ENCODE measurements at regions not wholly inside any gene's neighbourhood (a gene's known extent, or its start where the extent isn't known, plus 50 kb on each side); places are given as distances from the start of the nearest gene placed in this dataset.

- TF ChIP-seq CTCF (IDR thresholded peaks at IDR 0.05), result no peak
- no peak for TF ChIP-seq EZH2 (IDR thresholded peaks at IDR 0.05; ENCODE audit: borderline replicate concordance, insufficient read depth, low read depth, low read length, poor library complexity, severe bottlenecking)
- CTCF ChIA-PET, result no interaction called here
Measured at GRCh38 chr2:125901278-125901677, 754.7 kb upstream of the GYPC start.

GRCh38 chr2:125925891-125926546, 729.9 kb upstream of the GYPC start:
- Histone ChIP-seq H3K4me2 (replicated peaks; ENCODE audit: low read depth, low read length, poor library complexity, severe bottlenecking) (no peak overlapping the region), H3K27me3 (replicated peaks in 1 of 4; ENCODE audit: control extremely low read depth in 1 of 4, control insufficient read depth in 3 of 4, insufficient read depth in 4 of 4, low read length in 3 of 4) (no peaks in the 10 kb centered on the region), H4K20me1 (ENCODE audit: control insufficient read depth, insufficient read depth, low read length, poor library complexity, severe bottlenecking) (no peaks in the 10 kb centered on the region), H3K4me1 (ENCODE audit: control insufficient read depth in 2 of 2, insufficient read depth in 2 of 2, low read length in 2 of 2) (no peaks in the 10 kb centered on the region), H3K36me3 (replicated peaks in 1 of 2; ENCODE audit: control extremely low read depth in 1 of 2, control insufficient read depth in 1 of 2, extremely low read depth in 1 of 2, insufficient read depth in 2 of 2, low read length in 1 of 2) (no peaks in the 10 kb centered on the region), H3K79me2 (ENCODE audit: control insufficient read depth, insufficient read depth, low read length) (no peaks in the 10 kb centered on the region), H3K27ac (ENCODE audit: low read length in 2 of 2) (no peak overlapping the region), H2AFZ (ENCODE audit: insufficient read depth, low read depth, low read length, poor library complexity, severe bottlenecking) (no peak overlapping the region), H3K9me3 (ENCODE audit: control extremely low read depth in 1 of 3, control insufficient read depth in 2 of 3, insufficient read depth in 1 of 3, low read length in 2 of 3) (no peaks in the 10 kb centered on the region), H3K4me3 (ENCODE audit: control extremely low read depth in 1 of 5, extremely low read depth in 1 of 5, insufficient read depth in 1 of 5, low read depth in 2 of 5, low read length in 4 of 5) (no peak overlapping the region), H3K9ac (ENCODE audit: low read length) (no peak overlapping the region)
- peaks cover 2% of the 10 kb centered on the region for H3K9me3 Mint-ChIP-seq (ENCODE audit: insufficient read depth)
- no peak for ATAC-seq (ENCODE audit: low read depth)
- no peak overlapping the region for H3K27ac Mint-ChIP-seq
- intact Hi-C loops (cut with micrococcal nuclease), result no loop called here
- TF ChIP-seq CTCF (IDR thresholded peaks at IDR 0.05), result no peak
- H3K4me1 Mint-ChIP-seq, result no peaks in the 10 kb centered on the region
- H3K4me3 Mint-ChIP-seq, result no peak overlapping the region
- DNase-seq, result no peak
- 83% methylated on average over 5 of the region's 7 CpGs for whole genome bisulfite sequencing (ENCODE audit: insufficient coverage)
- CTCF ChIA-PET, result no interaction called here
- H3K27me3 Mint-ChIP-seq, result no peaks in the 10 kb centered on the region
- POLR2A ChIA-PET, result no interaction called here

More at GRCh38 chr2:125901278-125901677, 754.7 kb upstream of the GYPC start:
- no peak overlapping the region for H2AFZ ChIP-seq (ENCODE audit: insufficient read depth, low read depth, low read length, poor library complexity, severe bottlenecking)
- intact Hi-C loops (cut with micrococcal nuclease), result no loop called here
- no peak overlapping the region for H3K4me3 Mint-ChIP-seq
- no peak overlapping the region for H3K27ac Mint-ChIP-seq
- H3K27me3 ChIP-seq (replicated peaks in 1 of 4; ENCODE audit: control extremely low read depth in 1 of 4, control insufficient read depth in 3 of 4, insufficient read depth in 4 of 4, low read length in 3 of 4), result no peaks in the 10 kb centered on the region
- no peaks in the 10 kb centered on the region for H3K27me3 Mint-ChIP-seq
- no peaks in the 10 kb centered on the region for H3K4me1 ChIP-seq (ENCODE audit: control insufficient read depth in 2 of 2, insufficient read depth in 2 of 2, low read length in 2 of 2)
- no peak overlapping the region for H3K9ac ChIP-seq (ENCODE audit: low read length)
- H4K20me1 ChIP-seq (ENCODE audit: control insufficient read depth, insufficient read depth, low read length, poor library complexity, severe bottlenecking), result no peaks in the 10 kb centered on the region
- H3K4me1 Mint-ChIP-seq, result no peaks in the 10 kb centered on the region
- peaks cover 10% of the 10 kb centered on the region for H3K9me3 Mint-ChIP-seq (ENCODE audit: insufficient read depth)
- no peak overlapping the region for H3K27ac ChIP-seq (ENCODE audit: low read length in 2 of 2)
- ATAC-seq (ENCODE audit: low read depth) (no peak), DNase-seq (no peak)
- no peak overlapping the region for H3K4me2 ChIP-seq (replicated peaks; ENCODE audit: low read depth, low read length, poor library complexity, severe bottlenecking)
- peaks cover 1 to 4% (median 3%) of the 10 kb centered on the region in 3 donors for H3K9me3 ChIP-seq (ENCODE audit: control extremely low read depth in 1 of 3, control insufficient read depth in 2 of 3, insufficient read depth in 1 of 3, low read length in 2 of 3)
- POLR2A ChIA-PET, result no interaction called here
- no peak overlapping the region for H3K4me3 ChIP-seq (ENCODE audit: control extremely low read depth in 1 of 5, extremely low read depth in 1 of 5, insufficient read depth in 1 of 5, low read depth in 2 of 5, low read length in 4 of 5)
- no peaks in the 10 kb centered on the region for H3K36me3 ChIP-seq (replicated peaks in 1 of 2; ENCODE audit: control extremely low read depth in 1 of 2, control insufficient read depth in 1 of 2, extremely low read depth in 1 of 2, insufficient read depth in 2 of 2, low read length in 1 of 2)
- H3K79me2 ChIP-seq (ENCODE audit: control insufficient read depth, insufficient read depth, low read length), result no peaks in the 10 kb centered on the region
